Liver (tissue), 7 donors: ENCODE measurements at regions not wholly inside any gene's neighbourhood (a gene's known extent, or its start where the extent isn't known, plus 50 kb on each side); places are given as distances from the start of the nearest gene placed in this dataset.

Experiments
- DNase-seq: peaks from one replicate; pipeline ENCODE4 v3.0.0-alpha.2; 2017; ENCODE audit warnings: low spot score
- H3K27ac ChIP-seq, 2 donors: one replicate each; pipeline ENCODE4 v1.7.0; 2013; ENCODE audit warnings: inconsistent platforms in 2 of 2, low read length in 2 of 2, control low read depth in 1 of 2, low read depth in 1 of 2, mild to moderate bottlenecking in 1 of 2
- H3K27me3 ChIP-seq, 4 donors: one replicate each; pipeline versions ENCODE4 v1.6.1 to v1.7.0; 2013; ENCODE audit warnings: low read length in 3 of 4, inconsistent platforms in 1 of 4, mild to moderate bottlenecking in 1 of 4, moderate library complexity in 1 of 4; ENCODE audit not compliant: control insufficient read depth in 4 of 4, insufficient read depth in 4 of 4
- H3K36me3 ChIP-seq, 4 donors: one replicate each; pipeline versions ENCODE4 v1.6.1 to v1.7.0; 2013; ENCODE audit warnings: low read length in 3 of 4, mild to moderate bottlenecking in 3 of 4, low read depth in 1 of 4, moderate library complexity in 1 of 4; ENCODE audit not compliant: control insufficient read depth in 4 of 4, insufficient read depth in 3 of 4
- H3K4me1 ChIP-seq, 4 donors: one replicate each; pipeline versions ENCODE4 v1.6.1 to v1.7.0; 2013; ENCODE audit warnings: low read length in 3 of 4, mild to moderate bottlenecking in 3 of 4, moderate library complexity in 1 of 4; ENCODE audit not compliant: control insufficient read depth in 4 of 4, insufficient read depth in 4 of 4
- H3K4me3 ChIP-seq, 3 donors: one replicate each; pipeline versions ENCODE4 v1.6.1 to v1.7.0; 2013; ENCODE audit warnings: low read length in 3 of 3, control low read depth in 1 of 3, low read depth in 1 of 3, mild to moderate bottlenecking in 1 of 3
- H3K9ac ChIP-seq, 2 donors: one replicate each; pipeline ENCODE4 v1.7.0; 2013; ENCODE audit warnings: low read length in 2 of 2, mild to moderate bottlenecking in 2 of 2, moderate library complexity in 2 of 2, control low read depth in 1 of 2, low read depth in 1 of 2
- H3K9me3 ChIP-seq, 4 donors: one replicate each; pipeline versions ENCODE4 v1.6.1 to v1.7.0; 2013; ENCODE audit warnings: low read length in 3 of 4; ENCODE audit not compliant: control insufficient read depth in 4 of 4
- EGR1 ChIP-seq, 2 donors: IDR thresholded peaks; 2 replicates each; pipeline ENCODE4 v1.6.1; 2016 to 2018; ENCODE audit warnings: antibody characterized with exemption in 2 of 2, low read depth in 2 of 2
- FOXA1 ChIP-seq: IDR thresholded peaks from 2 replicates; pipeline ENCODE4 v1.6.1; 2016; ENCODE audit warnings: antibody characterized with exemption
- FOXA2 ChIP-seq: IDR thresholded peaks from 2 replicates; pipeline ENCODE4 v1.6.1; 2016; ENCODE audit warnings: antibody characterized with exemption
- HNF4G ChIP-seq: IDR thresholded peaks from 2 replicates; pipeline ENCODE4 v1.6.1; 2016; ENCODE audit warnings: antibody characterized with exemption
- JUND ChIP-seq, 2 donors: IDR thresholded peaks; 2 replicates each; pipeline ENCODE4 v1.6.1; 2016; ENCODE audit warnings: antibody characterized with exemption in 2 of 2
- RAD21 ChIP-seq, 2 donors: IDR thresholded peaks; 2 replicates each; pipeline ENCODE4 v1.6.1; 2016; ENCODE audit warnings: antibody characterized with exemption in 2 of 2, mild to moderate bottlenecking in 2 of 2
- TAF1 ChIP-seq: conservative IDR thresholded peaks from 2 replicates; pipeline ENCODE4 v1.6.1; 2016; ENCODE audit warnings: antibody characterized with exemption, mild to moderate bottlenecking
- YY1 ChIP-seq: IDR thresholded peaks from 2 replicates; pipeline ENCODE4 v1.6.1; 2016; ENCODE audit warnings: antibody characterized with exemption, mild to moderate bottlenecking
- WGBS: extraction: QIAGEN DNeasy Blood & Tissue Kit; methylation state at CpG from one replicate; pipeline ENCODE4 v1.1.7; 2013; 5-methylcytosine and 5-hydroxymethylcytosine counted together
- TF ChIP-seq, protein P1 (sequence below): IDR thresholded peaks from 2 replicates; pipeline ENCODE4 v1.6.1; 2016; ENCODE audit warnings: antibody characterized with exemption
- TF ChIP-seq, protein P2 (sequence below): IDR thresholded peaks from 2 replicates; pipeline ENCODE4 v1.6.1; 2016; ENCODE audit warnings: antibody characterized with exemption
- TF ChIP-seq, protein P3 (sequence below): IDR thresholded peaks from 2 replicates; pipeline ENCODE4 v1.6.1; 2016; ENCODE audit warnings: antibody characterized with exemption, mild to moderate bottlenecking
- TF ChIP-seq, protein P4 (sequence below): IDR thresholded peaks from 2 replicates; pipeline ENCODE4 v1.6.1; 2016; ENCODE audit warnings: antibody characterized with exemption
- donor health status: healthy.
- donor health status: healthy.
- donor health status: healthy.
- donor health status: healthy.

DNA sequence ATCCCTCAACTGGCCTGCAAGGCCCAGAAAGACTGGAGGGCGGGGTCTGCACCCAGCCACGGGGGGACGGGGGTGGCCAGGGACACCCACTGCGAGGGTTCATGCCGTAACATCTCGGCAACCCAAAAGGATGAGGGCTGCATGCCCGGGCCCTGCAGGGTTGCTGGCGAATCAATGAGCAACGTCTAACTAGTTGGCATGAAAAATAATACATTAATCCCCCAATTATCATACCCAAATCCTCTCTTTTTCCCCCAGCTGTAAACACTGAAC lies 232.2 kb downstream of the TUBA3C start (continued):
- TF ChIP-seq, protein P1, sequence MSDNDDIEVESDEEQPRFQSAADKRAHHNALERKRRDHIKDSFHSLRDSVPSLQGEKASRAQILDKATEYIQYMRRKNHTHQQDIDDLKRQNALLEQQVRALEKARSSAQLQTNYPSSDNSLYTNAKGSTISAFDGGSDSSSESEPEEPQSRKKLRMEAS = no peak
- TF ChIP-seq, protein P2, sequence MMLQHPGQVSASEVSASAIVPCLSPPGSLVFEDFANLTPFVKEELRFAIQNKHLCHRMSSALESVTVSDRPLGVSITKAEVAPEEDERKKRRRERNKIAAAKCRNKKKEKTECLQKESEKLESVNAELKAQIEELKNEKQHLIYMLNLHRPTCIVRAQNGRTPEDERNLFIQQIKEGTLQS = no peak
- no peak for TF ChIP-seq FOXA1

DNA sequence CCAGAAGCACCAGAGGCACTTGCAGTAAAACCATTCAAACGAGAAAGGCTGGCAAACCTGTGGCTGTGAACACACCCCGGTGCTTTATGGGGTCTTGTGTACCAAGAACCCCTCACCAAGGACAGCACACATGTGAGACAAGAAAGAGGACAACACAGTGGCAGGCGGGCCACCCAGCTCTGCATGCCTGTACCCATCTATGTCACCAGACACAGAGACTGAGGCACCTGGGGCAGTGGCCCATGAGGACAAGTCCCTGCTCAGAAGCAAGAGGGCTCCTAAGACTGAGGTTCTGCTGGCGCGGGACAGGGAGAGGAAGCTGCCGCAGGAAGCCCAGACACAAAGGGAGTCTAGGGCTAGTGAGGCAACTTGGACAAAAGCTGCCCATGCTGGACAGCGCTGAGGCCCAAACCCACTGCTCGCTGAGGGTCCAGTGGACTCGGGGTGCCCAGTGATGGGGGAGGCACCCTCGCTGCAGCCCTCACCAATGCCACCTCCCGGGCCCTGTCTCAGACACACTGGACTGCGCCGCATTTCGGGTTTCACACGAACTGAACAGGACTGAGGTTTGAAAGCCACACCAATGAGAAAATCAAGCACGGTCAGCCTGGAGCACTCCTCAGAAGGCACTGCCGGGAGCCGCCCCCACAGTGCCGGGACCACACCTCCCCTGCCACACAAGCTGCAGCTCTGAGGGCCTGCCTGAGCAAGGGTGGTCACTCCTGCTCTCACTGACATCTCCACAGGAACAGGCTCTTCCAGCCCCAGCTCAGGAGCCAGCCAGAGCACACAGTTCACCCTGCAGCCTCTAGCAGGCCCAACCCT lies 232.7 kb downstream of the TUBA3C start:
- DNase-seq = no peak
- Histone ChIP-seq H3K36me3 (no peaks in the 10 kb centered on the region), H3K27ac (no peak overlapping the region), H3K27me3 (no peaks in the 10 kb centered on the region), H3K9ac (no peak overlapping the region), H3K4me1 (no peaks in the 10 kb centered on the region), H3K9me3 (no peaks in the 10 kb centered on the region), H3K4me3 (no peak overlapping the region)
- 80% methylated on average over 19 of the region's 19 CpGs for WGBS
- TF ChIP-seq YY1 = no peak

DNA sequence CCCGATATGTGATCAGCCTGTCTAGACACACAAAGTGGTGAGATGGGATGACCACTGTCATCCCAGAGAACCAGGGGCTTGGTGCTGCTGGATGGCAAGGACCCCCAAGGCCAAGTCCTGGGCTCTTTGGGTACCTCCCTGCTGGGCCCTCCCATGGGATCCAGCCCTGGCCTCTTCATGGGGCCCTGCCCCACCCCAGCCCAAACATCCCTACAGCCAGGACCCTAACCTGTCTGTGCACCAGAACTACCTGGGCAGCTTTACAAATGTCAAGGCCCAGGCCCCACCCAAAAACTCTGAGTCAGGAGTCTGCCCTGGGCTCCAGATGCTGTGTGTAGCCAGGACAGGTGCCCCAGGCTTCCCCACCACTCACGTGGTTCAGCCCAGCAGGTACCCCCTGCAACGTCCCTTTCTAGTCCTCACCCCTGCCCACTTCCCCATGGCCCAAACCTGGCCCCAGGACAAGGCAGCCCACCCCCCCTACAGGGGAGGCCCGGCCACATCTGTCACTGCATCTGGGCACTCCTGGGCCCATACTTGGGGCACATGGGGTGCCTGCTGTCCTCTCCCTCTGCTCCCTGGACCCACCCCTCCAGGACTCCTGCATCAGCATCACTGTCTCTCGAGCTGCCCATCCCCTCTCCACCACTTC lies 233.5 kb downstream of the TUBA3C start:
- H3K4me3 ChIP-seq = no peak overlapping the region
- 61% methylated on average over 5 of the region's 5 CpGs for WGBS
- H3K9me3 ChIP-seq = no peaks in the 10 kb centered on the region
- no peak overlapping the region for H3K27ac ChIP-seq
- TF ChIP-seq JUND (IDR thresholded peaks at IDR 0.05) (no peak), TAF1 (no peak), EGR1 (IDR thresholded peaks at IDR 0.05; ENCODE audit: low read depth in 2 of 2) (no peak), FOXA2 (no peak), HNF4G (no peak), RAD21 (IDR thresholded peaks at IDR 0.05) (no peak)
- TF ChIP-seq, protein P3, sequence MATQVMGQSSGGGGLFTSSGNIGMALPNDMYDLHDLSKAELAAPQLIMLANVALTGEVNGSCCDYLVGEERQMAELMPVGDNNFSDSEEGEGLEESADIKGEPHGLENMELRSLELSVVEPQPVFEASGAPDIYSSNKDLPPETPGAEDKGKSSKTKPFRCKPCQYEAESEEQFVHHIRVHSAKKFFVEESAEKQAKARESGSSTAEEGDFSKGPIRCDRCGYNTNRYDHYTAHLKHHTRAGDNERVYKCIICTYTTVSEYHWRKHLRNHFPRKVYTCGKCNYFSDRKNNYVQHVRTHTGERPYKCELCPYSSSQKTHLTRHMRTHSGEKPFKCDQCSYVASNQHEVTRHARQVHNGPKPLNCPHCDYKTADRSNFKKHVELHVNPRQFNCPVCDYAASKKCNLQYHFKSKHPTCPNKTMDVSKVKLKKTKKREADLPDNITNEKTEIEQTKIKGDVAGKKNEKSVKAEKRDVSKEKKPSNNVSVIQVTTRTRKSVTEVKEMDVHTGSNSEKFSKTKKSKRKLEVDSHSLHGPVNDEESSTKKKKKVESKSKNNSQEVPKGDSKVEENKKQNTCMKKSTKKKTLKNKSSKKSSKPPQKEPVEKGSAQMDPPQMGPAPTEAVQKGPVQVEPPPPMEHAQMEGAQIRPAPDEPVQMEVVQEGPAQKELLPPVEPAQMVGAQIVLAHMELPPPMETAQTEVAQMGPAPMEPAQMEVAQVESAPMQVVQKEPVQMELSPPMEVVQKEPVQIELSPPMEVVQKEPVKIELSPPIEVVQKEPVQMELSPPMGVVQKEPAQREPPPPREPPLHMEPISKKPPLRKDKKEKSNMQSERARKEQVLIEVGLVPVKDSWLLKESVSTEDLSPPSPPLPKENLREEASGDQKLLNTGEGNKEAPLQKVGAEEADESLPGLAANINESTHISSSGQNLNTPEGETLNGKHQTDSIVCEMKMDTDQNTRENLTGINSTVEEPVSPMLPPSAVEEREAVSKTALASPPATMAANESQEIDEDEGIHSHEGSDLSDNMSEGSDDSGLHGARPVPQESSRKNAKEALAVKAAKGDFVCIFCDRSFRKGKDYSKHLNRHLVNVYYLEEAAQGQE = no peak
- TF ChIP-seq, protein P1 = no peak
- TF ChIP-seq, protein P4, sequence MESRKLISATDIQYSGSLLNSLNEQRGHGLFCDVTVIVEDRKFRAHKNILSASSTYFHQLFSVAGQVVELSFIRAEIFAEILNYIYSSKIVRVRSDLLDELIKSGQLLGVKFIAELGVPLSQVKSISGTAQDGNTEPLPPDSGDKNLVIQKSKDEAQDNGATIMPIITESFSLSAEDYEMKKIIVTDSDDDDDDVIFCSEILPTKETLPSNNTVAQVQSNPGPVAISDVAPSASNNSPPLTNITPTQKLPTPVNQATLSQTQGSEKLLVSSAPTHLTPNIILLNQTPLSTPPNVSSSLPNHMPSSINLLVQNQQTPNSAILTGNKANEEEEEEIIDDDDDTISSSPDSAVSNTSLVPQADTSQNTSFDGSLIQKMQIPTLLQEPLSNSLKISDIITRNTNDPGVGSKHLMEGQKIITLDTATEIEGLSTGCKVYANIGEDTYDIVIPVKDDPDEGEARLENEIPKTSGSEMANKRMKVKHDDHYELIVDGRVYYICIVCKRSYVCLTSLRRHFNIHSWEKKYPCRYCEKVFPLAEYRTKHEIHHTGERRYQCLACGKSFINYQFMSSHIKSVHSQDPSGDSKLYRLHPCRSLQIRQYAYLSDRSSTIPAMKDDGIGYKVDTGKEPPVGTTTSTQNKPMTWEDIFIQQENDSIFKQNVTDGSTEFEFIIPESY = no peak
- TF ChIP-seq, protein P2 = no peak
- no peak overlapping the region for H3K9ac ChIP-seq
- no peaks in the 10 kb centered on the region for H3K27me3 ChIP-seq
- no peak for DNase-seq
- H3K4me1 ChIP-seq = no peaks in the 10 kb centered on the region
- no peaks in the 10 kb centered on the region for H3K36me3 ChIP-seq
